ENCODE measurements at regions not wholly inside any gene's neighbourhood (a gene's known extent, or its start where the extent isn't known, plus 50 kb on each side); places are given as distances from the start of the nearest gene placed in this dataset.

- Histone ChIP-seq H3K27ac (ENCODE audit: low read depth in 2 of 2, low read length in 1 of 2) (no peak overlapping the region), H3K4me1 (ENCODE audit: control insufficient read depth in 1 of 2, insufficient read depth in 2 of 2, low read depth in 1 of 2, low read length in 1 of 2) (no peaks in the 10 kb centered on the region), H3K36me3 (replicated peaks in 1 of 2; ENCODE audit: control insufficient read depth in 1 of 2, insufficient read depth in 2 of 2, low read length in 1 of 2) (no peaks in the 10 kb centered on the region), H3K9me3 (no peaks in the 10 kb centered on the region), H3K79me2 (ENCODE audit: insufficient read depth) (no peaks in the 10 kb centered on the region), H2AFZ (ENCODE audit: low read depth) (no peak overlapping the region), H3F3A (replicated peaks; ENCODE audit: insufficient read depth) (no peaks in the 10 kb centered on the region), H3K9me2 (no peaks in the 10 kb centered on the region), H3K4me3 (ENCODE audit: low read depth in 2 of 2, low read length in 1 of 2) (no peak overlapping the region), H4K20me1 (ENCODE audit: insufficient read depth) (no peaks in the 10 kb centered on the region), H3K27me3 (ENCODE audit: insufficient read depth) (no peaks in the 10 kb centered on the region), H3K4me2 (no peak overlapping the region), H3K9ac (no peak overlapping the region)
- TF ChIP-seq, protein P1, sequence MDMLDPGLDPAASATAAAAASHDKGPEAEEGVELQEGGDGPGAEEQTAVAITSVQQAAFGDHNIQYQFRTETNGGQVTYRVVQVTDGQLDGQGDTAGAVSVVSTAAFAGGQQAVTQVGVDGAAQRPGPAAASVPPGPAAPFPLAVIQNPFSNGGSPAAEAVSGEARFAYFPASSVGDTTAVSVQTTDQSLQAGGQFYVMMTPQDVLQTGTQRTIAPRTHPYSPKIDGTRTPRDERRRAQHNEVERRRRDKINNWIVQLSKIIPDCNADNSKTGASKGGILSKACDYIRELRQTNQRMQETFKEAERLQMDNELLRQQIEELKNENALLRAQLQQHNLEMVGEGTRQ (IDR thresholded peaks at IDR 0.05; ENCODE audit: borderline replicate concordance, low read depth, low read length), result no peak
- TF ChIP-seq RCOR1 (IDR thresholded peaks at IDR 0.05; ENCODE audit: low read length) (no peak), SMC3 (IDR thresholded peaks at IDR 0.05; ENCODE audit: low read depth, low read length) (no peak), GATA2 (CRISPR knock-in tag; IDR thresholded peaks at IDR 0.05) (no peak), FOXJ3 (CRISPR knock-in tag; IDR thresholded peaks at IDR 0.05) (no peak), FOSL2 (IDR thresholded peaks at IDR 0.05; ENCODE audit: borderline replicate concordance, low read depth) (no peak)
- POLR2A ChIA-PET, result no interaction called here
- WGBS (ENCODE audit: low lambda C conversion rate), result 5% methylated on average over 1 of the region's 1 CpG
- no peak for DNase-seq
- CTCF ChIA-PET, result no interaction called here
Observed at GRCh38 chr2:136290326-136290725, 172.4 kb upstream of the CXCR4 start.

GRCh38 chr2:136288249-136288648 lies 170.3 kb upstream of the CXCR4 start:
- peaks cover 0 to 3% of the 10 kb centered on the region in 2 experiments; a peak in 1 of 4 replicates for H3K4me1 ChIP-seq (ENCODE audit: control insufficient read depth in 1 of 2, insufficient read depth in 2 of 2, low read depth in 1 of 2, low read length in 1 of 2)
- no peaks in the 10 kb centered on the region for H4K20me1 ChIP-seq (ENCODE audit: insufficient read depth)
- WGBS (ENCODE audit: low lambda C conversion rate), result 44% methylated on average over 6 of the region's 6 CpGs
- no peak overlapping the region for H3K9ac ChIP-seq
- no peaks in the 10 kb centered on the region for H3K9me3 ChIP-seq
- no peak overlapping the region for H3K4me2 ChIP-seq
- H3K27ac ChIP-seq (ENCODE audit: low read depth in 2 of 2, low read length in 1 of 2), result no peak overlapping the region
- no peaks in the 10 kb centered on the region for H3F3A ChIP-seq (replicated peaks; ENCODE audit: insufficient read depth)
- no peaks in the 10 kb centered on the region for H3K9me2 ChIP-seq
- no peak overlapping the region for H3K4me3 ChIP-seq (ENCODE audit: low read depth in 2 of 2, low read length in 1 of 2)
- no peaks in the 10 kb centered on the region for H3K36me3 ChIP-seq (replicated peaks in 1 of 2; ENCODE audit: control insufficient read depth in 1 of 2, insufficient read depth in 2 of 2, low read length in 1 of 2)
- DNase-seq, result no peak
- no peak for TF ChIP-seq YY1 (IDR thresholded peaks at IDR 0.05; ENCODE audit: low read depth)
- TF ChIP-seq FOSL2 (IDR thresholded peaks at IDR 0.05; ENCODE audit: borderline replicate concordance, low read depth), result no peak
- TF ChIP-seq EP300 (IDR thresholded peaks at IDR 0.05; ENCODE audit: borderline replicate concordance in 1 of 2, low read depth in 1 of 2, low read length in 1 of 2), result no peak
- TF ChIP-seq, protein P2, sequence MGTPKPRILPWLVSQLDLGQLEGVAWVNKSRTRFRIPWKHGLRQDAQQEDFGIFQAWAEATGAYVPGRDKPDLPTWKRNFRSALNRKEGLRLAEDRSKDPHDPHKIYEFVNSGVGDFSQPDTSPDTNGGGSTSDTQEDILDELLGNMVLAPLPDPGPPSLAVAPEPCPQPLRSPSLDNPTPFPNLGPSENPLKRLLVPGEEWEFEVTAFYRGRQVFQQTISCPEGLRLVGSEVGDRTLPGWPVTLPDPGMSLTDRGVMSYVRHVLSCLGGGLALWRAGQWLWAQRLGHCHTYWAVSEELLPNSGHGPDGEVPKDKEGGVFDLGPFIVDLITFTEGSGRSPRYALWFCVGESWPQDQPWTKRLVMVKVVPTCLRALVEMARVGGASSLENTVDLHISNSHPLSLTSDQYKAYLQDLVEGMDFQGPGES (IDR thresholded peaks at IDR 0.05; ENCODE audit: low read depth, low read length), result no peak
- no peak for TF ChIP-seq RCOR1 (IDR thresholded peaks at IDR 0.05; ENCODE audit: low read length)
- no peak for TF ChIP-seq MEF2A (IDR thresholded peaks at IDR 0.05; ENCODE audit: borderline replicate concordance, low read depth)
- TF ChIP-seq ELF1 (IDR thresholded peaks at IDR 0.05), result no peak
- no peak for TF ChIP-seq POLR2AphosphoS5 (IDR thresholded peaks at IDR 0.05; ENCODE audit: low read depth, low read length)
- TF ChIP-seq JUND (IDR thresholded peaks at IDR 0.05), result no peak
- ChIA-PET POLR2A (no interaction called here), CTCF (interaction anchor here (0.6 kb wide), 1 partner anchor 397 kb away, joined by 3 read pairs; no protein-coding TSS in a partner anchor)
- H3K27me3 ChIP-seq (ENCODE audit: insufficient read depth), result no peaks in the 10 kb centered on the region
- no peak overlapping the region for H2AFZ ChIP-seq (ENCODE audit: low read depth)
- no peaks in the 10 kb centered on the region for H3K79me2 ChIP-seq (ENCODE audit: insufficient read depth)
